Femur (tissue), 1 donor: ENCODE measurements at regions not wholly inside any gene's neighbourhood (a gene's known extent, or its start where the extent isn't known, plus 50 kb on each side); places are given as distances from the start of the nearest gene placed in this dataset.

Experiments used
- DNase-seq: peaks from one replicate; pipeline ENCODE4 v3.0.0-alpha.2; 2017

- no peak for DNase-seq
These were observed 144.0 kb upstream of the IRX6 start for GRCh38 chr16:55179852-55180585.

- DNase-seq, result no peak
These were observed 140.0 kb upstream of the IRX6 start for GRCh38 chr16:55184052-55184451.

GRCh38 chr16:55184619-55185018, 139.4 kb upstream of the IRX6 start:
- DNase-seq, result no peak

- no peak for DNase-seq
These were observed 134.8 kb upstream of the IRX6 start for GRCh38 chr16:55189224-55189623.

- DNase-seq, result no peak
These were observed 134.0 kb upstream of the IRX6 start for GRCh38 chr16:55189682-55190636.

GRCh38 chr16:55192734-55193133, 131.3 kb upstream of the IRX6 start:
- no peak for DNase-seq

GRCh38 chr16:55203570-55203969, 120.4 kb upstream of the IRX6 start:
- DNase-seq, result no peak

GRCh38 chr16:55204069-55204468, 119.9 kb upstream of the IRX6 start:
- DNase-seq, result no peak

- DNase-seq, result no peak
These were observed 119.1 kb upstream of the IRX6 start for GRCh38 chr16:55204923-55205322.

- peak; percentile 30 for DNase-seq
These were observed 116.1 kb upstream of the IRX6 start for GRCh38 chr16:55207693-55208428.

GRCh38 chr16:55209626-55210025, 114.4 kb upstream of the IRX6 start:
- no peak for DNase-seq

GRCh38 chr16:55212791-55213190, 111.2 kb upstream of the IRX6 start:
- DNase-seq, result no peak

GRCh38 chr16:55214412-55214811, 109.6 kb upstream of the IRX6 start:
- no peak for DNase-seq

GRCh38 chr16:55214974-55215494, 109.0 kb upstream of the IRX6 start:
- no peak for DNase-seq

- no peak for DNase-seq
These were observed 106.6 kb upstream of the IRX6 start for GRCh38 chr16:55217392-55217791.

- no peak for DNase-seq
These were observed 102.2 kb upstream of the IRX6 start for GRCh38 chr16:55221836-55222235.

- no peak for DNase-seq
These were observed 101.5 kb upstream of the IRX6 start for GRCh38 chr16:55222486-55222885.

GRCh38 chr16:55225972-55226542, 97.9 kb upstream of the IRX6 start:
- DNase-seq, result no peak

GRCh38 chr16:55232822-55233221, 91.2 kb upstream of the IRX6 start:
- no peak for DNase-seq

GRCh38 chr16:55233464-55233863, 90.5 kb upstream of the IRX6 start:
- no peak for DNase-seq

- DNase-seq, result no peak
These were observed 87.3 kb upstream of the IRX6 start for GRCh38 chr16:55236655-55237054.

GRCh38 chr16:55239723-55240122, 84.3 kb upstream of the IRX6 start:
- no peak for DNase-seq

- no peak for DNase-seq
These were observed 83.1 kb upstream of the IRX6 start for GRCh38 chr16:55240888-55241287.
